HG03095 (cell line): ENCODE measurements at regions not wholly inside any gene's neighbourhood (a gene's known extent, or its start where the extent isn't known, plus 50 kb on each side); places are given as distances from the start of the nearest gene placed in this dataset.

ENCODE experiments used
- ATAC-seq: cut with Tn5 transposase; IDR thresholded peaks from one replicate; pipeline ENCODE4 v1.9.1; 2021; ENCODE audit warnings: moderate library complexity; ENCODE audit not compliant: unreplicated experiment

- ATAC-seq, result no peak
Observed at GRCh38 chr2:236795169-236795860, 225.7 kb downstream of the ACKR3 start.

- no peak for ATAC-seq
Observed at GRCh38 chr2:236795861-236796219, 226.2 kb downstream of the ACKR3 start.

GRCh38 chr2:236796236-236796635 lies 226.6 kb downstream of the ACKR3 start:
- ATAC-seq, result no peak

- ATAC-seq, result no peak
Observed at GRCh38 chr2:236797411-236797810, 227.8 kb downstream of the ACKR3 start.

GRCh38 chr2:236798491-236798890 lies 228.9 kb downstream of the ACKR3 start:
- ATAC-seq, result no peak

- no peak for ATAC-seq
Observed at GRCh38 chr2:236799391-236800026, 229.9 kb downstream of the ACKR3 start.

- no peak for ATAC-seq
Observed at GRCh38 chr2:236802862-236803261, 233.2 kb downstream of the ACKR3 start.

- ATAC-seq, result no peak
Observed at GRCh38 chr2:236803621-236804020, 234.0 kb downstream of the ACKR3 start.

GRCh38 chr2:236805800-236806531 lies 236.3 kb downstream of the ACKR3 start:
- ATAC-seq, result no peak

- no peak for ATAC-seq
Observed at GRCh38 chr2:236809716-236810115, 240.1 kb downstream of the ACKR3 start.

- no peak for ATAC-seq
Observed at GRCh38 chr2:236811062-236811656, 241.5 kb downstream of the ACKR3 start.

GRCh38 chr2:236813766-236814165 lies 244.1 kb downstream of the ACKR3 start:
- no peak for ATAC-seq

- no peak for ATAC-seq
Observed at GRCh38 chr2:236814593-236814992, 245.0 kb downstream of the ACKR3 start.

GRCh38 chr2:236815746-236816145 lies 246.1 kb downstream of the ACKR3 start:
- ATAC-seq, result no peak

GRCh38 chr2:236816197-236817170 lies 246.9 kb downstream of the ACKR3 start:
- no peak for ATAC-seq

- ATAC-seq, result no peak
Observed at GRCh38 chr2:236818281-236819045, 248.8 kb downstream of the ACKR3 start.

- ATAC-seq, result no peak
Observed at GRCh38 chr2:236819275-236820002, 249.8 kb downstream of the ACKR3 start.

GRCh38 chr2:236820763-236821344 lies 251.2 kb downstream of the ACKR3 start:
- ATAC-seq, result no peak
